HG03469 (cell line): ENCODE measurements at regions not wholly inside any gene's neighbourhood (a gene's known extent, or its start where the extent isn't known, plus 50 kb on each side); places are given as distances from the start of the nearest gene placed in this dataset.

ENCODE experiments used
- ATAC-seq: cut with Tn5 transposase; IDR thresholded peaks from one replicate; pipeline ENCODE4 v1.9.1; 2021; ENCODE audit warnings: mild to moderate bottlenecking, moderate library complexity, moderate number of reproducible peaks; ENCODE audit not compliant: unreplicated experiment

GRCh38 chr5:29382780-29383179 lies 1810.7 kb upstream of the CDH6 start:
- no peak for ATAC-seq

- no peak for ATAC-seq
These were observed 1813.5 kb upstream of the CDH6 start for GRCh38 chr5:29380029-29380428.

GRCh38 chr5:29379619-29380018 lies 1813.9 kb upstream of the CDH6 start:
- no peak for ATAC-seq

GRCh38 chr5:29378104-29378503 lies 1815.4 kb upstream of the CDH6 start:
- no peak for ATAC-seq

- no peak for ATAC-seq
These were observed 1823.2 kb upstream of the CDH6 start for GRCh38 chr5:29370248-29370647.

- ATAC-seq, result no peak
These were observed 1826.2 kb upstream of the CDH6 start for GRCh38 chr5:29367176-29367833.

- ATAC-seq, result no peak
These were observed 1842.3 kb upstream of the CDH6 start for GRCh38 chr5:29351170-29351569.

GRCh38 chr5:29337030-29337429 lies 1856.5 kb upstream of the CDH6 start:
- ATAC-seq, result no peak

- ATAC-seq, result no peak
These were observed 1871.9 kb upstream of the CDH6 start for GRCh38 chr5:29321591-29321990.

GRCh38 chr5:29309359-29309758 lies 1884.1 kb upstream of the CDH6 start:
- no peak for ATAC-seq

- ATAC-seq, result no peak
These were observed 1886.0 kb upstream of the CDH6 start for GRCh38 chr5:29307478-29307877.

- no peak for ATAC-seq
These were observed 1888.9 kb upstream of the CDH6 start for GRCh38 chr5:29304545-29304944.

- no peak for ATAC-seq
These were observed 1896.9 kb upstream of the CDH6 start for GRCh38 chr5:29296548-29296947.

GRCh38 chr5:29277642-29278041 lies 1915.8 kb upstream of the CDH6 start:
- no peak for ATAC-seq

- no peak for ATAC-seq
These were observed 1917.1 kb upstream of the CDH6 start for GRCh38 chr5:29276371-29276770.

- ATAC-seq, result no peak
These were observed 1929.6 kb upstream of the CDH6 start for GRCh38 chr5:29263915-29264351.

- no peak for ATAC-seq
These were observed 1931.0 kb upstream of the CDH6 start for GRCh38 chr5:29262339-29263123.

GRCh38 chr5:29261213-29261612 lies 1932.3 kb upstream of the CDH6 start:
- no peak for ATAC-seq

- no peak for ATAC-seq
These were observed 1941.1 kb upstream of the CDH6 start for GRCh38 chr5:29252390-29252789.

GRCh38 chr5:29247346-29248028 lies 1946.0 kb upstream of the CDH6 start:
- no peak for ATAC-seq

GRCh38 chr5:29240379-29240778 lies 1953.1 kb upstream of the CDH6 start:
- ATAC-seq, result no peak

- no peak for ATAC-seq
These were observed 1953.9 kb upstream of the CDH6 start for GRCh38 chr5:29239606-29240005.
